NCI-H748 treated with DMSO at 0.1 percent for 48 hours (cell line): ENCODE measurements at regions not wholly inside any gene's neighbourhood (a gene's known extent, or its start where the extent isn't known, plus 50 kb on each side); places are given as distances from the start of the nearest gene placed in this dataset.
"Not testable (repeated sequence)": the region's sequence is repeated elsewhere in the genome, so short reads cannot be mapped to it uniquely, and the experiment has no call there.

Experiments
- DNase-seq: peaks from one replicate; lab custom pipeline; 2025; lab: John Stamatoyannopoulos, UW

- no peak for DNase-seq
Measured at GRCh38 chr7:13790611-13791010, 198.9 kb downstream of the ETV1 start.

- no peak for DNase-seq
Measured at GRCh38 chr7:13792208-13792607, 197.3 kb downstream of the ETV1 start.

GRCh38 chr7:13793926-13794325 is 195.5 kb downstream of the ETV1 start:
- DNase-seq = no peak

- no peak for DNase-seq
Measured at GRCh38 chr7:13794581-13794980, 194.9 kb downstream of the ETV1 start.

- DNase-seq = no peak
Measured at GRCh38 chr7:13797545-13797944, 191.9 kb downstream of the ETV1 start.

- no peak for DNase-seq
Measured at GRCh38 chr7:13800694-13801448, 188.6 kb downstream of the ETV1 start.

GRCh38 chr7:13801669-13802068 is 187.8 kb downstream of the ETV1 start:
- DNase-seq = no peak

GRCh38 chr7:13802651-13803050 is 186.8 kb downstream of the ETV1 start:
- DNase-seq = no peak

GRCh38 chr7:13803134-13803533 is 186.3 kb downstream of the ETV1 start:
- DNase-seq = no peak

GRCh38 chr7:13806089-13806867 is 183.2 kb downstream of the ETV1 start:
- not testable (repeated sequence) for DNase-seq

GRCh38 chr7:13817230-13817629 is 172.2 kb downstream of the ETV1 start:
- not testable (repeated sequence) for DNase-seq

GRCh38 chr7:13821152-13821787 is 168.2 kb downstream of the ETV1 start:
- DNase-seq = no peak

- DNase-seq = no peak
Measured at GRCh38 chr7:13822678-13823077, 166.8 kb downstream of the ETV1 start.

GRCh38 chr7:13826752-13827151 is 162.7 kb downstream of the ETV1 start:
- no peak for DNase-seq

GRCh38 chr7:13827716-13828115 is 161.8 kb downstream of the ETV1 start:
- no peak for DNase-seq

- no peak for DNase-seq
Measured at GRCh38 chr7:13829231-13829630, 160.2 kb downstream of the ETV1 start.

- peak; percentile 87 for DNase-seq
Measured at GRCh38 chr7:13829914-13830900, 159.3 kb downstream of the ETV1 start.

GRCh38 chr7:13832346-13832745 is 157.1 kb downstream of the ETV1 start:
- no peak for DNase-seq

- DNase-seq = no peak
Measured at GRCh38 chr7:13834328-13834761, 155.1 kb downstream of the ETV1 start.

GRCh38 chr7:13835442-13835841 is 154.0 kb downstream of the ETV1 start:
- no peak for DNase-seq

GRCh38 chr7:13839063-13839462 is 150.4 kb downstream of the ETV1 start:
- peak; percentile 99 for DNase-seq
